ENCODE measurements at regions not wholly inside any gene's neighbourhood (a gene's known extent, or its start where the extent isn't known, plus 50 kb on each side); places are given as distances from the start of the nearest gene placed in this dataset.

- TF ChIP-seq CTCF (IDR thresholded peaks at IDR 0.05; ENCODE audit: control insufficient read depth, extremely low read depth, insufficient read depth), result no peak
- DNase-seq (ENCODE audit: low read depth), result no peak
- no peak overlapping the region for H3K4me3 ChIP-seq (ENCODE audit: low read depth, low read length)
Observed at GRCh38 chr5:3858524-3858923, 262.9 kb downstream of the IRX1 start.

- TF ChIP-seq CTCF (IDR thresholded peaks at IDR 0.05; ENCODE audit: control insufficient read depth, extremely low read depth, insufficient read depth), result no peak
- H3K4me3 ChIP-seq (ENCODE audit: low read depth, low read length), result no peak overlapping the region
- no peak for DNase-seq (ENCODE audit: low read depth)
Observed at GRCh38 chr5:3862906-3863305, 267.3 kb downstream of the IRX1 start.

GRCh38 chr5:3875144-3875543 lies 279.5 kb downstream of the IRX1 start:
- no peak for DNase-seq (ENCODE audit: low read depth)
- no peak for TF ChIP-seq CTCF (IDR thresholded peaks at IDR 0.05; ENCODE audit: control insufficient read depth, extremely low read depth, insufficient read depth)
- no peak overlapping the region for H3K4me3 ChIP-seq (ENCODE audit: low read depth, low read length)

- TF ChIP-seq CTCF (IDR thresholded peaks at IDR 0.05; ENCODE audit: control insufficient read depth, extremely low read depth, insufficient read depth), result no peak
- no peak overlapping the region for H3K4me3 ChIP-seq (ENCODE audit: low read depth, low read length)
- no peak for DNase-seq (ENCODE audit: low read depth)
Observed at GRCh38 chr5:3878267-3878666, 282.6 kb downstream of the IRX1 start.

DNA sequence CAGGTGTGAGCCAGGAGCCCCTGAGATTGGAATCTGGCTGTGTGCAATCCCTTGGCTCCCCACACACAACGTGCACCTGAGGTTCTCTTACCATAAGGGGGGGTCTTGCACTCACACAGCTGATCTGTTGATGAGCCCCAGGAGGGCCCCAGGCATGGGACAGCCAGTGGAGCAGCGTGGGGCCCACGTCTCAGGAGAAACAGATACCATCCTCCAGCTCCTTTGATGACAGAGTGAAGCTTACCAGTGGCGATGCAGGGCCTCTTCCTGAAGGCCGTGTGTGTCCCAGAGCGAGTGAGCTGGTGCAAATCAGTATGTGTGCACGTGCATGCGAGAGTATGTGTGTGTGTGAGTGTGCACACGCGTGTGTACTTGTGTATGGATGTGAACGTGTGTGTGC lies 287.4 kb downstream of the IRX1 start:
- no peak for DNase-seq (ENCODE audit: low read depth)
- TF ChIP-seq CTCF (IDR thresholded peaks at IDR 0.05; ENCODE audit: control insufficient read depth, extremely low read depth, insufficient read depth), result no peak
- H3K4me3 ChIP-seq (ENCODE audit: low read depth, low read length), result no peak overlapping the region

DNA sequence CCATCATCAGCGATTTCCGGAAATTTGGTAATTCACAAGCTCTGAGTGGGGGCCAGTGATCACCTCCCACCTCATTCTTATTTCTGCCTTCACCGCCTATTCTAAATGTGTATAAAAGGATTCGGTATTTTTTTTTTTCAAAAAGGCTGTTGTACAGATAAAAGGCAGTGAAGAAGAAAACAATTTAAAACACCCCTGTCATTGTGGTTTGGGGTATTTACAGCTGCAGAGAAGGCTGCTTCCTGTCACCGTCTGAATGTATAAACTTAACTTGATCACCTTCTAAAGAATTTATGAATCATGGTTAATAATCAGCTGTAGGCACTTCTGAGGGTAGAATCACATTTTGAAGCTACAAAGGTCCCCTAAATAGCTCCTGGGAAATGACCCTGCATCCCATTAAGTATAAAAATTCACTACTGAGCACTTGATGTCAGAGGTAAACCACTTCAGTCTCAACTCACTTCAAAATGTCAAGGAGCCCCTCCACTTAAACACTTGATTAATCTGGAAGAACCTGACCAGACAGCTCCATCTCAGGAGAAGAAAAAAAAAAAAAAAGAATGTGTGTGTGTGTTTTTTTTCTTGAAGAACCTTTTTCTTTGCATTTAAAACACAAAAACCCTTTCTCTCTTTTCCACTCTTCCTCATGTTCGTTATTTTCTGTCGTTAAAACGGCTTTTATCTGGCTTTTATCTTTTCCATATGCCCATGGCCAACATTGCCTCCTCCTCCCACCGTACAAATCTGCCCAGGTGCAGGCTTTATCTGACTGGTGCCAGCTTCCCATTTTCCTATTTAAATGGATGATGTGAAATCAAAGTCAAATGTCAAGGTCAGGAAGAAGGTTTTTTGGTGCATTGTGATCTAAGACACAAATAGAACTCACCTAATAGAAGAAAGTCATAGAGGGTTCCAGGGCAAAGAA lies 291.2 kb downstream of the IRX1 start:
- H3K4me3 ChIP-seq (ENCODE audit: low read depth, low read length), result no peak overlapping the region
- no peak for DNase-seq (ENCODE audit: low read depth)
- TF ChIP-seq CTCF (IDR thresholded peaks at IDR 0.05; ENCODE audit: control insufficient read depth, extremely low read depth, insufficient read depth), result no peak

DNA sequence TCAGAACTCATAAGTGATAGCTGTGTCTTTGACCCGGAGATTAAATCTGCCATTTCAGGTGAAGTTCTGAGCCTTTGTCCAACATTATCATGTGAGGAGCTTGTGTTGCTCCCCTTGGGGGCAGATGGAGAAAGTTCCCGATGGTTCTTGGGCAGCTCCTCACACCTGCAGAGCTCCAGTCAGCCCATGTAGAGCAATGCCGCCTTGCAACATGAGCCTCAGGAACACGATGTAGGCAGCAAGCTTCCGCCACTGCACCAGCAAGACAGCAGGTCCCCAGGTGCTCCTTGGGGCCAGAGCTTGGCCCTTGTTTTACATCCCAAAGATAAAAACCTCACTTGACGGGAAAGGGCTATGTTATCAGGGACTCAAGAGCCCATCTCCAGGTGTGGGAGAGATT lies 292.7 kb downstream of the IRX1 start:
- no peak overlapping the region for H3K4me3 ChIP-seq (ENCODE audit: low read depth, low read length)
- no peak for TF ChIP-seq CTCF (IDR thresholded peaks at IDR 0.05; ENCODE audit: control insufficient read depth, extremely low read depth, insufficient read depth)
- DNase-seq (ENCODE audit: low read depth), result no peak

Data from LNCaP clone FGC (cell line).